GM19023 (cell line): ENCODE measurements at regions not wholly inside any gene's neighbourhood (a gene's known extent, or its start where the extent isn't known, plus 50 kb on each side); places are given as distances from the start of the nearest gene placed in this dataset.
"Not testable (repeated sequence)": the region's sequence is repeated elsewhere in the genome, so short reads cannot be mapped to it uniquely, and the experiment has no call there.

Experiments
- ATAC-seq: cut with Tn5 transposase; IDR thresholded peaks from one replicate; pipeline ENCODE4 v1.9.1; 2021; ENCODE audit warnings: mild to moderate bottlenecking, moderate library complexity; ENCODE audit not compliant: unreplicated experiment

GRCh38 chr10:53664282-53665019, 891.9 kb upstream of the MBL2 start:
- no peak for ATAC-seq

GRCh38 chr10:53650794-53651193, 878.2 kb upstream of the MBL2 start:
- ATAC-seq: no peak

GRCh38 chr10:53647221-53647620, 874.6 kb upstream of the MBL2 start:
- ATAC-seq: not testable (repeated sequence)

GRCh38 chr10:53646525-53646924, 873.9 kb upstream of the MBL2 start:
- no peak for ATAC-seq

DNA sequence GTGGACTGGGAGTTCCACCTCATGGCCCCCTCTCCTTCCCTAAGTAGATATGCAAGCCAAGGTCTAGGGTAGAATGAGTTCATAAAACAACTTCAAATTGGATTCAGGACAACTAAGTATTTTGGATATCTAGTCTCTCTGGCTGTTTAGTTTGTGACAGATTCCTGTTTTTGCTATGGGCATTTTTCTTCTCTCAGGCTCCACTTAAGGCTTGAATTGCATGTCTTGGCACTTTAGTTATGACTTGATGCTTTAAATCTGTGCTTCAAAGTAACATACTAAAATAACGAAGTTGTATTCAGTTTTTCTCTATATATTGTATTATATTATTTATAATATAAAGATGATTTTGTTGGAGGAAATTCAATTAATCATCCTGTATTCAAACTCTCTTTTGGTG, 873.4 kb upstream of the MBL2 start:
- ATAC-seq: no peak

- ATAC-seq: no peak
Observed at GRCh38 chr10:53638006-53638405, 865.4 kb upstream of the MBL2 start.

- no peak for ATAC-seq
Observed at GRCh38 chr10:53624722-53625121, 852.1 kb upstream of the MBL2 start.

DNA sequence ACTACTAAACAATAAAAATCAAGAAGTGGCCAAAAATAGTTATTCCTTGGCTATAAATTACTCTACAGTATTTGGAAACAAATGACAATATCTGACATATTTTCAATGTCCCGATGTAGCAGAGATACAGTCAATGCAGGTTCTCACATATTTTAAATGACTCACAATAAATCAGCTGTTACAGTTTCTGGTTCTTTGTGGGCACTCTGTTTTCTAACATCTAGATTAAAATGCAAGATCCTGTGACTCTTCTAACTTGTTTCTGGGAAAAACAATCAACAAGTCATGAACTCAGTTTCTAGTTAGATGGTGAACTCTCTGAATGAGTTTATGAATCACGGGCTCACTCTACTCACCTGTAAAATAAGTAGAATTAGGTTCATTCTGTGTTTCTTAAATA, 849.6 kb upstream of the MBL2 start:
- no peak for ATAC-seq

DNA sequence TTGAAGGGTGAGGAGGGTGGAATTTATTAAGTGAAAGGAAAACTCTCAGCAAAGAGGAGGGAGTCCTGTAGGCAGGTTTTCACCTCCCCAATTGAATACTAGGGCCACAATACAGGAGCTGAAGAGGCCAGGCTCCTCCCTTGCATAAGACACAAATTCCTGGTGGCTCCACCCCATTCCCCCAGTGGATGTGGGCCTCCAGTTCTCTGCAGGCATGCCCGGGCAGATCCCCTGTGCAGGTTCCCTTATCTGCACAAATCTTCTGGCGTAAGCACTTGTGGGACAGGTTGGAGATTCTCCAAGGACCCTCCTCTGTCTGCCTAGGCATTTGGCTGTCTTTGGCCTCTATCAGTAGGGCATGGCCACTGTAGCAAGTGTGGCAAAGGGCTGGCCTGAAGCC, 847.1 kb upstream of the MBL2 start:
- no peak for ATAC-seq

DNA sequence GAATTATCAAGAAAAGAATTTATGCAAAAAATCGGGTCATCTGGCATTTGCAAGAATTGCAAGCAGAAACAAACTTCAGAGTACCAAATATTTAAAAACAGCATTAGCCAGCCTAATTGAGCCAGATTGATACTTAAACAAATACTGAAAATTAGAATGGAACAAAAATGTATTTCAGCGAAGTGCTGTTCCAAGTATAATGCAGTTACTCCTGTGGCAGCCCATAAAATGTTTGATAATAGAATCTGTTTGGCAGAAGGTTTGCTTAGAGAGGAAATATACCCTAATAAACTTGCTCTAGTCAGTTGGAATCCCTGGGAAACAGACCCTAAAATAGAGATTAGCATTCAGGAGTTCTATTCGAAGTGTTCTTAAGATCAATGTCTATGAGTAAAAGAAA, 835.1 kb upstream of the MBL2 start:
- no peak for ATAC-seq

- no peak for ATAC-seq
Observed at GRCh38 chr10:53606981-53607380, 834.4 kb upstream of the MBL2 start.

DNA sequence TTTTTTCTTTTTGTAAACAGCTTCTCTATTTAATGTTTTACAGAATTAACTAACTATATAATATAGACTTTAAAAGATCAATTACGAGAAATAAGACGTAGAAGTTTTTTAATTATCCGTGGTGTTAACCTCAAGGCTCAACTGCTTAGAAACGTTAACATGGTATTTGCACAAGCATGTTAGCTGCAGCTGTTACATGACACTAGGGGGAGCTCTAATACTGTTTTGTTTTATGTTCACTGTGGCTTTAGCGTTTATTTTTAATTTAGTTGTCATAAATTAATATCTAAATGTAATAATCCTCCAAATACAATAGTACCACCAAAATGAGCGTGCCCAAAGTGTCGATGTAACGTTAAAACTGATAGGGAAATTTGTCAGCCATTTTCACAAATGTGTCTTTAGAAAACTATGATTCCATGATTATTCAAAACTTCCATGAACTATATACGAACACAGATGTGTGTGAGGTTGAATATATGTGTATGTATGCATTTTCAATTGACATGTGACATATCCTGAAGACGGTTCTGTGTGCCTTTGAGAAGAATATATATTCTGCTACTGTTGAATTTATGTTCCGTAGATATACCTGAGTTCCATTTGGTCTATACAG, 828.8 kb upstream of the MBL2 start:
- no peak for ATAC-seq

DNA sequence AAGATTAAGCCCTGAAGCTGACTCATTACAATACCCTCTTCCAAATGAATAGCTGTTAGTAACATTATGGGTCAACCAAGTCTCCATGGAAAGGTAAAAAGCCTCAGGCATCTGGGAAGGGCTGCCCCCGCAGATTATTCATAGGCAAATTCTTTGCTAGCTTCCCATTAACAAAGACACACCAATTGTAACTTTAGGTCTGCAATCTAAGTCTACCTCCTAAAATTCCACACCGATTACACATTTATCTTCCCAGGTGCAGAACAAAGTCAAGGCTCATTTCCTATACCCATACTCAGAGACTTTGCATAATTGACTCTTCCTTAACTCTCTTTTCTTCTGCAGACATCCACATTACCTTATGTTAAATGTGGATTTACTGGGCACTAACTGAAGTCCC, 826.3 kb upstream of the MBL2 start:
- ATAC-seq: no peak

DNA sequence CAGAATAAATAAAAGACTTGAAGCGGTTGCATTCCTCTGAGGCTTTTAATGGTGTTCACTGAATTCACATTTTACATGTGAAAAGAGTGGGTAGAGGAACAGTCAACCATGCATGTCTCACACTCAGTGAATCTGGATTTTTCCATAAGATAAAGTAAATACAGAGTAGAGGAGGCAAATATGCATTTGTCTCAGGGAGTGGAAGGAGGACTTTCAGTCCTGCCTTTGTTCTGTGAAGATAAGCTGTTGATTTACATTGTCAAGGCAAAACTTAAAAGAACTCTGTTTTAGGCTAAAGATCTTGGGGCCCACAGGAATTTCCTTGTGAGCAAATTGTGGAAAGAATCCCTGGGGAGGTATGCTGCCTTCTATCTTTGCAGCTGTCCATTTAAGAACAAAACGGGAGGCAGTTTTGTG, 825.3 kb upstream of the MBL2 start:
- no peak for ATAC-seq

GRCh38 chr10:53580465-53580864, 807.9 kb upstream of the MBL2 start:
- ATAC-seq: no peak

GRCh38 chr10:53579773-53580172, 807.2 kb upstream of the MBL2 start:
- ATAC-seq: no peak

GRCh38 chr10:53574024-53574423, 801.4 kb upstream of the MBL2 start:
- ATAC-seq: no peak

DNA sequence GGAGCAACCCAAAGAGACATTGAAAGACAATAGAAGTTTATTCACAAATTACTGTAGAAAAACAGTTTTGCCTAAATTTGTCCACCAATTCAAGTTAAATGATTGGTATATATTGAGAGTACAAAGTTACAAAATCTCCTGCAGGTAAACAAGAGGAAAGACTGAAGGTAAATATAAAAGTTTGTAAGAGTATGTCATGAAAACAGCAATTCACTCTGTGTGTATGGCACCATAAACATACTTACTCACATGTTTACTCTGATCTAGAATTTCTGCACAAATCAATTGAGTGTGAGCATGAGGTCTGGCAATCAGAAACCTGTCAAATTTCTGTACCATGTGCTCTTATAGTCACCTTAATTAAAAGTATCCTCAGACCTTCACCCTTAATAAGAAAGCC, 800.9 kb upstream of the MBL2 start:
- ATAC-seq: no peak

- no peak for ATAC-seq
Observed at GRCh38 chr10:53572799-53573198, 800.2 kb upstream of the MBL2 start.

DNA sequence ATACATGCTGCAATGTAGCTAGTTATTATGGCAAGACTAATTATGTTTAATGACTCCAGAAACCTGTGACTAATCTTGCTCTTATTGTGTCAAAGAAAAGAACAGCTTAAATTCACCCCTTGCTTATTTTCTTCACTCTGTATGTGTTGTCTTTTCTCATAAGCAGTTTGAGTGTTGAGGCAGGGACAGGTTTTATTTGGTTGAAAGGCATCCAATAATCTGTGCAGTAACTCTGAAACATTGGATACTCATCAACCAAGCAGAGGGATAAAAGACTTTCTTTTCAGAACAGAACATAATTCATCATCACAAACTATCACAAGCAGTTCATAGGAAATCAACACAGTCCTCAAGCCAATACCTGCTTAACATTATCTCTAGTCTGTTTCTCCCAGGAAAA, 797.6 kb upstream of the MBL2 start:
- ATAC-seq: no peak

GRCh38 chr10:53569455-53569854, 796.9 kb upstream of the MBL2 start:
- ATAC-seq: no peak

DNA sequence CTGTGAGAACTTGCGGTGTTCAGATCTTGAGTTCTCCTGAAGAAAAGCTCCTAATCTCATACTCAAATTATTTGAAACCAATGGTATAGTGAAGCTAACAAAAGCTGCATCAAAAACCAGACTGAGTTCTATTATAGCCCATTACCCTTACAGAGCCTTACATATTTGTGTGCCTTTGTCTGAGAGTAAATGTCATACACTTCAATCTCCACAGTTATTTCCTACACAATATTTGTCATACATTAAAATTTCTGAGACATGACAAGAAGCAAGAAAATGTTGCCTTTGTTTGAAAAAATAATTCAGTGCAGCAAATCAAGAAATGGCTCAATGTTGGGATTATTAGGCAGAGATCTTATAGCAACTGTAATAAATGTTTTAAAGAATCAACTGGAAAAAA, 776.1 kb upstream of the MBL2 start:
- ATAC-seq: no peak

- no peak for ATAC-seq
Observed at GRCh38 chr10:53547364-53547763, 774.8 kb upstream of the MBL2 start.
